Smooth muscle cell (in vitro differentiated cells): ENCODE measurements at regions not wholly inside any gene's neighbourhood (a gene's known extent, or its start where the extent isn't known, plus 50 kb on each side); places are given as distances from the start of the nearest gene placed in this dataset.

ENCODE experiments used
- DNase-seq: peaks from one replicate; lab custom pipeline; 2025; ENCODE audit not compliant: unreplicated experiment; lab: John Stamatoyannopoulos, UW
- H2AFZ ChIP-seq: fragments of 200-600 bp; sonication (generic); 2 replicates; pipeline ENCODE4 v1.6.0; 2016; ENCODE audit warnings: antibody characterized with exemption, low read depth, mild to moderate bottlenecking
- H3F3A ChIP-seq: fragments of 200-600 bp; sonication (generic); 2 replicates; pipeline ENCODE4 v1.6.0; 2017; ENCODE audit warnings: antibody characterized with exemption, low read depth
- H3K27ac ChIP-seq: fragments of 200-600 bp; sonication (generic); 2 replicates; pipeline ENCODE4 v1.5.1; 2016; ENCODE audit warnings: low read depth, mild to moderate bottlenecking
- H3K27me3 ChIP-seq: fragments of 200-600 bp; sonication (generic); 2 replicates; pipeline ENCODE4 v1.6.1; 2016; ENCODE audit warnings: low read depth, mild to moderate bottlenecking
- H3K36me3 ChIP-seq: fragments of 200-600 bp; sonication (generic); 2 replicates; pipeline ENCODE4 v1.5.1; 2016; ENCODE audit warnings: low read depth
- H3K4me1 ChIP-seq: fragments of 200-600 bp; sonication (generic); 2 replicates; pipeline ENCODE4 v1.5.1; 2016; ENCODE audit warnings: low read depth
- H3K4me2 ChIP-seq: fragments of 200-600 bp; sonication (generic); 2 replicates; pipeline ENCODE4 v1.6.0; 2016; ENCODE audit warnings: mild to moderate bottlenecking
- H3K4me3 ChIP-seq: fragments of 200-600 bp; sonication (generic); 2 replicates; pipeline ENCODE4 v1.5.1; 2016; ENCODE audit warnings: mild to moderate bottlenecking
- H3K79me2 ChIP-seq: fragments of 200-600 bp; sonication (generic); 2 replicates; pipeline ENCODE4 v1.6.0; 2016; ENCODE audit warnings: low read depth, mild to moderate bottlenecking
- H3K9ac ChIP-seq: fragments of 200-600 bp; sonication (generic); 2 replicates; pipeline ENCODE4 v1.6.0; 2016; ENCODE audit warnings: low read depth
- H3K9me3 ChIP-seq: fragments of 200-600 bp; sonication (generic); replicated peaks from 2 replicates; pipeline ENCODE4 v1.5.1; 2016; ENCODE audit warnings: low read depth
- H4K20me1 ChIP-seq: fragments of 200-600 bp; sonication (generic); 2 replicates; pipeline ENCODE4 v1.6.0; 2016; ENCODE audit warnings: low read depth
- CTCF ChIP-seq: fragments of 200-600 bp; sonication (generic); IDR thresholded peaks from 2 replicates; pipeline ENCODE4 v1.5.1; 2017; ENCODE audit warnings: borderline replicate concordance, mild to moderate bottlenecking, antibody characterized with exemption; ENCODE audit not compliant: insufficient read depth, poor library complexity, severe bottlenecking
- WGBS: methylation state at CpG from one replicate; pipeline ENCODE4 v1.1.7; 2016; ENCODE audit warnings: low lambda C conversion rate; 5-methylcytosine and 5-hydroxymethylcytosine counted together

GRCh38 chr10:105494944-105495343, 853.9 kb downstream of the SORCS3 start:
- no peaks in the 10 kb centered on the region for H3K4me1 ChIP-seq
- no peak overlapping the region for H2AFZ ChIP-seq
- DNase-seq: no peak
- H3K9me3 ChIP-seq: no peaks in the 10 kb centered on the region
- no peak overlapping the region for H3K4me3 ChIP-seq
- H3K9ac ChIP-seq: no peak overlapping the region
- no peaks in the 10 kb centered on the region for H3F3A ChIP-seq
- peaks cover under 1% of the 10 kb centered on the region for H3K27me3 ChIP-seq
- TF ChIP-seq CTCF: no peak
- no peaks in the 10 kb centered on the region for H3K79me2 ChIP-seq
- no peaks in the 10 kb centered on the region for H4K20me1 ChIP-seq
- no peak overlapping the region for H3K4me2 ChIP-seq
- 90% methylated on average over 4 of the region's 4 CpGs for WGBS
- H3K36me3 ChIP-seq: no peaks in the 10 kb centered on the region
- no peak overlapping the region for H3K27ac ChIP-seq

GRCh38 chr10:105494303-105494702, 853.2 kb downstream of the SORCS3 start:
- no peaks in the 10 kb centered on the region for H4K20me1 ChIP-seq
- no peaks in the 10 kb centered on the region for H3K79me2 ChIP-seq
- H3K9ac ChIP-seq: no peak overlapping the region
- no peak for TF ChIP-seq CTCF
- no peaks in the 10 kb centered on the region for H3K36me3 ChIP-seq
- H3K27me3 ChIP-seq: peaks cover 3% of the 10 kb centered on the region
- no peak overlapping the region for H3K4me3 ChIP-seq
- H3K4me1 ChIP-seq: no peaks in the 10 kb centered on the region
- no peak overlapping the region for H3K4me2 ChIP-seq
- no peak overlapping the region for H3K27ac ChIP-seq
- 86% methylated on average over 2 of the region's 2 CpGs for WGBS
- H2AFZ ChIP-seq: no peak overlapping the region
- no peak for DNase-seq
- H3F3A ChIP-seq: no peaks in the 10 kb centered on the region
- no peaks in the 10 kb centered on the region for H3K9me3 ChIP-seq

- Histone ChIP-seq H3K79me2 (no peaks in the 10 kb centered on the region), H3K9me3 (no peaks in the 10 kb centered on the region), H3K27ac (no peak overlapping the region), H3K4me3 (no peak overlapping the region), H3K9ac (no peak overlapping the region), H3K27me3 (no peaks in the 10 kb centered on the region), H3K36me3 (no peaks in the 10 kb centered on the region), H2AFZ (no peak overlapping the region), H4K20me1 (no peaks in the 10 kb centered on the region), H3K4me2 (no peak overlapping the region), H3F3A (no peaks in the 10 kb centered on the region), H3K4me1 (no peaks in the 10 kb centered on the region)
- no peak for DNase-seq
- no peak for TF ChIP-seq CTCF
- 51% methylated on average over 4 of the region's 4 CpGs for WGBS
Observed at GRCh38 chr10:105473170-105473569, 832.1 kb downstream of the SORCS3 start.

- Histone ChIP-seq H3K79me2 (no peaks in the 10 kb centered on the region), H3K9me3 (no peaks in the 10 kb centered on the region), H3K9ac (no peak overlapping the region), H3F3A (no peaks in the 10 kb centered on the region), H3K36me3 (no peaks in the 10 kb centered on the region), H3K27ac (no peak overlapping the region), H2AFZ (no peak overlapping the region), H3K4me3 (no peak overlapping the region), H3K4me1 (no peaks in the 10 kb centered on the region), H3K4me2 (no peak overlapping the region), H4K20me1 (no peaks in the 10 kb centered on the region), H3K27me3 (no peaks in the 10 kb centered on the region)
- WGBS: 69% methylated on average over 1 of the region's 1 CpG
- no peak for DNase-seq
- TF ChIP-seq CTCF: no peak
Observed at GRCh38 chr10:105468759-105469158, 827.7 kb downstream of the SORCS3 start.
